SK-N-SH (cell line): ENCODE measurements at regions not wholly inside any gene's neighbourhood (a gene's known extent, or its start where the extent isn't known, plus 50 kb on each side); places are given as distances from the start of the nearest gene placed in this dataset.

Experiments used
- EP300 ChIP-seq, 2 experiments: IDR thresholded peaks; 2 replicates each; pipeline versions ENCODE4 v1.4.0 to v1.6.1; 2012; ENCODE audit warnings: borderline replicate concordance in 1 of 2, low read depth in 1 of 2, low read length in 1 of 2
- GABPA ChIP-seq: IDR thresholded peaks from 2 replicates; pipeline ENCODE4 v1.4.0; 2012; ENCODE audit warnings: low read depth, mild to moderate bottlenecking
- MXI1 ChIP-seq: IDR thresholded peaks from 2 replicates; pipeline ENCODE4 v1.6.1; 2012; ENCODE audit warnings: mild to moderate bottlenecking, low read depth, low read length, improper control_type of control experiment
- POLR2AphosphoS5 ChIP-seq: IDR thresholded peaks from 2 replicates; pipeline ENCODE4 v1.6.1; 2012; ENCODE audit warnings: low read depth, low read length
- TF ChIP-seq, protein P1 (sequence below): IDR thresholded peaks from 2 replicates; pipeline ENCODE4 v1.4.0; 2012; ENCODE audit warnings: low read depth
- TF ChIP-seq, protein P2 (sequence below): fragments of 200-600 bp; sonication (generic); IDR thresholded peaks from 2 replicates; pipeline ENCODE4 v1.6.1; 2017; ENCODE audit warnings: antibody characterized with exemption, mild to moderate bottlenecking, moderate library complexity

DNA sequence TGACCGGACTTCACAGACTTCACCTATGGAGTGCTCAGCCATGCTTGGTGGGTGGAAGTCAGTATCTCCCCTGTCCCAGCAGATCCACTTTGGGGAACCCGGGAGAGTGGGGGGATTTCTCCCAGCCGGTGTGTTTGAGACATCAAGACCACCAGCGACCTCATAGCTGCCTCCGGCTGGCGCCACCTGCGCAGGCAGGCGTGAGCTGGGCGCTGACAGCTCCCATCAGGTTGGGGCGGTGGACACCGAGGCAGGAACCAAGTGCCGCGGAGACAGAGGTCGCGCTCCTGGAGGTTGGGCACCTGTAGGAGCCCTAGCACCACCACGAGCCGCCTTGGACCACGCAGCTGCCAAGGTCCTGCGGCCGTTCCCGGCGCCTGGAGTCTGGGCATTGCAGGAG lies 124.0 kb upstream of the LARP1 start:
- TF ChIP-seq, protein P1, sequence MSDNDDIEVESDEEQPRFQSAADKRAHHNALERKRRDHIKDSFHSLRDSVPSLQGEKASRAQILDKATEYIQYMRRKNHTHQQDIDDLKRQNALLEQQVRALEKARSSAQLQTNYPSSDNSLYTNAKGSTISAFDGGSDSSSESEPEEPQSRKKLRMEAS, result no peak
- TF ChIP-seq, protein P2, sequence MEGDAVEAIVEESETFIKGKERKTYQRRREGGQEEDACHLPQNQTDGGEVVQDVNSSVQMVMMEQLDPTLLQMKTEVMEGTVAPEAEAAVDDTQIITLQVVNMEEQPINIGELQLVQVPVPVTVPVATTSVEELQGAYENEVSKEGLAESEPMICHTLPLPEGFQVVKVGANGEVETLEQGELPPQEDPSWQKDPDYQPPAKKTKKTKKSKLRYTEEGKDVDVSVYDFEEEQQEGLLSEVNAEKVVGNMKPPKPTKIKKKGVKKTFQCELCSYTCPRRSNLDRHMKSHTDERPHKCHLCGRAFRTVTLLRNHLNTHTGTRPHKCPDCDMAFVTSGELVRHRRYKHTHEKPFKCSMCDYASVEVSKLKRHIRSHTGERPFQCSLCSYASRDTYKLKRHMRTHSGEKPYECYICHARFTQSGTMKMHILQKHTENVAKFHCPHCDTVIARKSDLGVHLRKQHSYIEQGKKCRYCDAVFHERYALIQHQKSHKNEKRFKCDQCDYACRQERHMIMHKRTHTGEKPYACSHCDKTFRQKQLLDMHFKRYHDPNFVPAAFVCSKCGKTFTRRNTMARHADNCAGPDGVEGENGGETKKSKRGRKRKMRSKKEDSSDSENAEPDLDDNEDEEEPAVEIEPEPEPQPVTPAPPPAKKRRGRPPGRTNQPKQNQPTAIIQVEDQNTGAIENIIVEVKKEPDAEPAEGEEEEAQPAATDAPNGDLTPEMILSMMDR, result no peak
- TF ChIP-seq EP300 (IDR thresholded peaks at IDR 0.05; ENCODE audit: borderline replicate concordance in 1 of 2, low read depth in 1 of 2, low read length in 1 of 2), result no peak
- no peak for TF ChIP-seq POLR2AphosphoS5
- TF ChIP-seq MXI1, result no peak
- TF ChIP-seq GABPA, result no peak
